NCI-H446 (cell line): ENCODE measurements at regions not wholly inside any gene's neighbourhood (a gene's known extent, or its start where the extent isn't known, plus 50 kb on each side); places are given as distances from the start of the nearest gene placed in this dataset.

ENCODE experiments used
- DNase-seq, 2 experiments: peaks; one replicate each; lab custom pipeline; 2025; lab: John Stamatoyannopoulos, UW

DNA sequence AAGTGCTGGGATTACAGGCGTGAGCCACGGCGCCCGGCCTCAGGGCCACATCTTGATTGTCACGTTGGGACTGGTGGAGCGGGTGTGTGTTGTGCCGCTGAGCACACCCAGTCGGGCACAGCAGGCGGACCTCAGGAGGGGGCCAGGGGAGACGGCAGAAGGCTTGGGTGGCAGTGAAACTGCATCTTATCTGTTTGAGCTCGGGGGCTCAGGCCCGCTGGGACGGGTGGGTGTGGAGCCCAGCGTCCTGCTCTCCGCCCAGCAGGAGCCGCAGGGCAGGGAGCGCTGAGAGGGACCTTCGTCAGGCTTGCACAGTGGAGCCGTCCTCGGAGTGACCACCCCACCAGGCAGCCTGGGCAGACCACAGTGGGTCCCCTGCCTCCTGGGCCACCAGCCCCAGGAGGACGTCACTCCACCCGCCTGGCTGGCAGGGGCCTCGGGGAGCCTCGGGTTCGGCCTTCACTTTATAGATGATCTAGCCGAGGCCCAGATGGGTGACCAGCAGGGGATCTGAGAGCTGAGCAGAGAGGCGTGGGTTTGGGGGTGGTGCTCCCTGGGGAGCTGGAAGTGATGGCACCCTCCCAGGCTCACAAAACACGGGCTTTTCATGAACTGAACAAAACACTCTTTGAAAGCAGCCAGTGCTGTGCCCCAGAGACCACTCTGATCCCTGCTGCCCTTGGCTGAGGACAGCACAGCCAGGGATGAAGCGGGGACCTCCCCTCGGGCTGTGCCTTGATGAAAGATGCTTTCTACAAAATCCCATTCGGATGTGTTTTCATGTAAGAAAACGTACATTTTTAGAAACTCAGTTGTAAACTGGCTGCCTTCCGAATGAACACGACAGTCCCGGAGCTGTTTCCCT, 181.1 kb downstream of the SEC14L1 start:
- DNase-seq = no peak

DNA sequence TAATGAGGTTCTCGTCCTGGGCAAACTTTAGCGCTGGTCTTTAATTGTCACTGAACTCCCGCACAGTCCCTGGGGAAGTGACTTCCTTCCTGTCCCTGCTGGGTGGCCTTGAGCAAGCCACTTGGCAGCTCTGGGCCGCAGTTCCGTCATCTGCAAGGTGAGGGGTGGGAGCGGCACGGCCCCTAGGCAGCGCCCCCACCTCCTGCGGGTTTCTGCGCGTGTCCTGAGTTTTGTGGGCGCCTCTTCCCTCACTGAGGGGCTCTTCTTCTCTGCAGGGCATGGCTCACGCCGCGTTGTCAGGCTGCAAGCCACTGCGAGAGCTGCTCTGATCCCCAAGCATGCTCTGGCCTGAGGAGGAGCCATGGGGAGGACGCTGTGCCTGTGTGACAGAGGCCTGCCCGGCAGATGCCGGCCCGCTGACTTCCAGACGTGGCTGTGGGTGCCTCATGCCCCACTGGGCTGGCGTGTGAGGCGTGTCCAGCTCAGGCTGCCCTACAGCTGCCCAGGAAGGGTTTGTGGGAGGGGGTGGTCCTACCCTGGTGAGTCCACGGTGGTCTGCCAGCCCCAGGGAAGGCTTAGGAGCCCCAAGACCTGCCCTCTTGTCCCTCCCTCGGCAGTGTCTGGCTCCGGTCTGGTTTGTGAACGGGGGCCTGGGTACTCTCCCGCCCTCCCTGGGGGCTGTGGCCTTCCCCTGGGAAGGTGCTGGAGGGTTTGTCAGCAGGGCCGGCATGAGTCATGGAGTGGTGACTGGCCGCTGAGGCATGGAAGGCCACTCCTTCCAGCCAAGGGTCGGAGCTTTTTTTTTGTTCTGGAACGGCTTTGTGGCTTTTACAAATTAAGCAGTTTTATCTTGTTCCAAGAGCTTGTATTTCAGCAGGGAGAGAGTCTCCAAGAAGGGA, 182.0 kb downstream of the SEC14L1 start:
- DNase-seq = no peak

DNA sequence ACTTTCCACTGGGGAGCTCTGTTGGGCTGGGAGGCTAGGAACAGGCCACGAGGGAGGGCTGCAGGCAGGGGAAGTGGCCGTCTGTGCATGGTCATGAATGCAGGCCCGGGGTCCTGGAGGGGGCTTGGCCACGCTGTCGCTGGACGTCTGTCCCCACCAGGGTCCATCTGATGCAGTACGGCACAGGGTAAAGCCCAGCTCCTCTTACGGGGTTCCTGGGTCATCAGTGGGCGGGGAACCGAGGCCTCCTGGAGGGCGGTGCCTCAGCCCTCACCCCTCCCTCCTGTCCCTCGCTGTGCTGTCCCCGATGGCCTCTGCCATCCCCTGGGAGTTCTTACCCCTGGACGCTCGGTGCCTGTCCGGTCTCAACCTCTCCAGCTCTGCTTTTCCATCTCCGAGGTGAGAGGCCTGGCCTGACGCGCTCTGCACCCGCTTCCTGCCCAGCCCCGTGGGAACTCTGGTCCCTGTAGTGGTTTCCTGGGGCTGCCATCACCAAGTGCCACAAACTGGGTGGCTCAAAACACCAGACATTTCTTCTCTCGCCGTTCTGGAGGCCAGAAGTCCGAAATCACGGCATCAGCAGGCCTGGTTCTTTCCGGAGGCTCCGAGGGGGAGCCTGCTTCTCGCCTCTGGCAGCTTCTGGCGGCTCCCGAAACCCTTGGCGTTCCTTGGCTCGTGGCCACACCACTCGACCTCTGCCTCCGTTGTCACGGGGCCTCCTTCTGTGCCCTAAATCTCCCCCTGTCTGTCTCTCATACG, 182.8 kb downstream of the SEC14L1 start:
- DNase-seq = no peak

DNA sequence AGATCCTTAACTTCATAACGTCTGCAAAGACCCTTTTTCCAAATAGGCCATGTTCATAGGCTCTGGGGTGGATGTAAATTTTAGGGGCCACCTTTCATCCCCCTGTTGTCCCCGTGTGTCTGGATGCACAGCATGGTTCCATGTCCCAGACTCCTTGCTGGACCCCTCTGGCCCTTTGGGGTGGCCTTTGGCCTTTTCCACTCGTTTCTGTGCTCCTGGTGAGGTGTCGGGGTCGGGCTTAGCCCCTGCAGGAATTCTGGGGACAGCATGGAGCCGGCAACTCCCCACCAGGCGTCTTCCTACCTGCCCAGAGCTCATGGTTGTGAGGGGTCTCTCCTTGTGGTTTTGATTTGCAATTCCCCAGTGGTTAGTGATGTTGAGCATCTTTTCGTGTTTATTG, 183.5 kb downstream of the SEC14L1 start:
- no peak for DNase-seq

DNA sequence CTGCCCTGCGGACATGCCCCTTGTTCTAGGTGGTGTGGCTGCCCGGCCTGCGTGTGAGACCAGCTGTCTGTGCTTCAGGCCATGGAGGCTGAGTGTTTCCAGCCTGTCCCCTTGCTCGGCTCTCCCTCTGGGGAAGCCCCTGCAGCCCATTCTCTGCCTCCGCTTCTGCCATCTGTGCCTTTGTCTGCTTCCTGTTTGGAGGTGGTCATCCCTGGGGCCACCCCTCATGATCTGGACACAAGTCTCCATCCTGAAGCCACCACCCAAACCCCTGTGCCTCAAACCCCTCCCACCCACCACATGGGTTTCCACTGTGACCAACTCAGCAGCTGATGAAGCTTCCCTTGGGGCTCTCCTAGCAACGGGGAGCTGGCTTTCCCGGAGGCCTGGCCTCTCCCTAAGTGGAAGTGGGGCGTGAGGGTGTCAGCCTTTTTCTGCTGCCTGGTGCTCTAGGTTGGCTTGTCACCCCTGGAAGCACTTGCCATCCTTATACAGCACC, 184.9 kb downstream of the SEC14L1 start:
- DNase-seq = no peak

DNA sequence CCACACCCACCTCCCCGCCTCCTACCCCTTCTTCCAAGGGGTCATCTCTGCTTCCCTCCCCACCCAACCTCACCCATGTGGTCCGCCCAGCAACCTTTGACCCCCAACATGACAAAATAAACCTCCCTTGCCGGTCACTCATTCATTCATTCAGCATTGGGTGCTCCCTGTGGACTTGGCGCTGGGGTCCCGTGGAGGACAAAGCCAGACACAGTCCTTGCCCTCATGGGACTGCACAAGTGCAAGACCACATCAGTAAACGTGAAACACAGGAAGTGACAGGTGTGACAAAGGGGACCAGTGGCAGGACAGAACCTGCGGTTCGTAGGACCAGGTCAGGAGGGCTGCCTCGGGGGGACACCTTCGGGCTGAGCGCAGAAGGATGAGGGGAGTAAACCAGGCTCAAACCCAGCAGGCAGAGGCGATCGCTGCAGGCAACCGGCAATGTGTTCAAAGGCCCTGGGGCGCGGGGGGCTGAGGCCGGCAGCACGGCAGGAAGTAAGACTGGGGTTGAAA, 185.4 kb downstream of the SEC14L1 start:
- DNase-seq = no peak

DNA sequence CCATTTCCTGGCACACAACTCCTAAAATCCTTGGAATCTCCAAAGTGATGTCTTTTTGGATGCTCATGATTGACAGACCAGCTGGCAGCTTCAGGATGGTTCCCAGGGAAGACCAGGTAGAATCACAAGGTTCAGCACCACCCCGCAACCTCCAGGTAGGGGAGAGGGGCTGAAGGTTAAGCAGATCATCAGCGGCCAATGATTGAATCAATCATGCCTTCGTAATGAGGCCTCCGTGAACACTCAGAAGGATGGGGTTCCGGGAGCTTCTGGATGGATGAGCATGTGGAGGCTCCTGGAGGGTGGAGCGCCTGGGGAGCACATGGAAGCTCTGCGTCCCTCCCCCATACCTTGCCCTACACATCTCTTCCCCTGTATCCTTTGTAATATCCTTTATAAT, 185.9 kb downstream of the SEC14L1 start:
- DNase-seq = no peak

DNA sequence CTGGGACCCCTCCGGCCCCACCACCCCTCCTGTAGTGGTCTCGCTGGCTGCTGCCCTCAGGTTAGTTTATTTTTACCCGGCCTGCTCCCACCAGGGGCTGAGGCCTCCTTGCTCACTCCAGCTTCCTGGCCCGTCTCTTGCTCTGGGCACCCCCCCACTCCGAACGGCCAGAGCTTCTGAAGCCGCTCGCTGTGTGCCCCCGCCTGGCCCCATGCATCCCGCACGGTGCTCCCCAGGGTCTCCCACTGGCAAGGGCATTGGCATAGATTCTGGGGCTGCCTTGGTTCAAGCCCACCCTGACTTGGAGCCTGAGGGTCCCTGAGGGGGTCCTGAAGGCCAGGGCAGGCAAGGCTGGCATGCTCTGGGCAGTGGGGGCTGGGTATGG, 186.4 kb downstream of the SEC14L1 start:
- DNase-seq = no peak

DNA sequence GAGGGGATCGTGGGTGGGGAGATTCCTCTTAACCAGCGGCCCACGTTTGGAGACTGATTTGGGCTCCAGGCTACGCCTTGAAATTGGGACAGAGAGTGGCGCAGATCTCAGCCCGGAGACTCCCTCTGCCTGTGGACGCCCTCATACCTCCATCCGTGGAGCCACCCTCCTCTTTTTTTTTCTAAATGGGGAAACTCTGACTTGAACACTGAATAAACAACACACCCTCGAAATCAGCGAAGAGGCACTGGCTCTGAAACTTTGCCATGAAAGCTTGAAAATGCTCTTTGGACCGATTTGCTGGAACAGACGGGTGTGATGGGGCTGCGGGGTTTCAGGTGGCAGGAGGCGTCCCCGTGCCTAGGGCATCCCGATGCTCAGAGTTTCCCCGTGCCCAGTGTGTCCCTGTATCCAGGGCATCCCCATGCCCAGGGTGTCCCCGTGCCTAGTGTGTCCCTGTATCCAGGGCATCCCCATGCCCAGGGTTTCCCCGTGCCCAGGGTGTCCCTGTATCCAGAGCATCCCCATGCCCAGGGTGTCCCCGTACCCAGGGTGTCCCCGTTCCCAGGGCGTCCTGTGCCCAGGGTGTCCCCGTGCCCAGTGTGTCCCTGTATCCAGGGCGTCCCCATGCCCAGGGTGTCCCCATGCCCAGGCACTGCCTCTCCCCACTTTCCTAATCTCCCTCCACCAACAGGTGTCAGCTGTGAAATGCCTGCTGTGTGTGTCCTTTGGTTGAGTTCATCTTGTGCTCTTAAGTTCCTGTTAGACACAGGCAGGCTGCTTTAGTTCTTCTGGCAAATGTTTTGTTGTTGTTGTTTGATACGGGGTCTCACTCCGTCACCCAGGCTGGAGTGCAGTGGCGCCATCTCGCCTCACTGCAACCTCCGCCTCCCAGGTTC, 187.0 kb downstream of the SEC14L1 start:
- DNase-seq = no peak

DNA sequence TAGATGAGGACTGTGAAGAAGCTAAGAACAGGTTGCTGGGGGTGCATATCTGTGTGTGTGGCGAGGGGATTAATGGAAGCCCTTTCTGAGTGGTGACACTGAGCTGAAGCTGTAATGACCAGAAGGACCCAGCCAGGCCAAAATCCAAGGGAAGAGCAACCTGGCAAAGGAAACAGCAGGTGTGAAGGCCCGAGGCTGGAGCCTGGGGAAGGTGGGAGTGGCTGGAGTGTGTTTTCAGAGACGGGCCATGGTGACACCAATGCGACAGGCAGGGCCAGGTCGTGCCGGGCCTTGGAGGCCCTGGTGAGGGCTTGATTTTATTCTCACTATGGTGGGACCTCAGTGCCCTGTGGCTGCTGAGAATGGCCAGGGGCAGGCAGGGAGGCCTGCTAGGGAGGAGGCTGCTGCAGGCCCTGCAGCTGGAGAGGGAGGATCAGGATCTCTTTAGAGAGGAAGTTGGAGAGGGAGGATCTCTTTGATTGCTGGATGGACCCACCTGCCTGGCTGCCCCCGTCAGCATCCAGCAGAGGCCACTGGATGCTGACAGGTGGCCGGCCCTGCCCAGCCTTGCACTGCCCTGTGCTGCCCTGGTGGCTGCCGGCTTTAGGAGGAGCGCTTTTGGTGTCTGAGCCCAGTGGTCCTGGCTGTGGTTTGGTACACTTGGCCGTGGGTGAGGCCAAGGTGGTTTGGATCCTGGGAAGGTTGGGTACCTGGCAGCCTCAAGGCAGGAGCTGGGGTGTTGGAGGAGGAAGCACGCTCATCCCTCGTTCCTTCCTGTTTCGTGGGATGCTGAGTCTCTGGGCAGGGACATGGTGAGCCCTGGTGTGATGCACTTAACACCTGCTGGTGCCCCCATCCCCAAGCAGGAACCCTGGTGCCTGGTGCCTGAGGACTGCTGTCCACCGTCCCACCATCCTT, 188.3 kb downstream of the SEC14L1 start:
- DNase-seq = no peak

DNA sequence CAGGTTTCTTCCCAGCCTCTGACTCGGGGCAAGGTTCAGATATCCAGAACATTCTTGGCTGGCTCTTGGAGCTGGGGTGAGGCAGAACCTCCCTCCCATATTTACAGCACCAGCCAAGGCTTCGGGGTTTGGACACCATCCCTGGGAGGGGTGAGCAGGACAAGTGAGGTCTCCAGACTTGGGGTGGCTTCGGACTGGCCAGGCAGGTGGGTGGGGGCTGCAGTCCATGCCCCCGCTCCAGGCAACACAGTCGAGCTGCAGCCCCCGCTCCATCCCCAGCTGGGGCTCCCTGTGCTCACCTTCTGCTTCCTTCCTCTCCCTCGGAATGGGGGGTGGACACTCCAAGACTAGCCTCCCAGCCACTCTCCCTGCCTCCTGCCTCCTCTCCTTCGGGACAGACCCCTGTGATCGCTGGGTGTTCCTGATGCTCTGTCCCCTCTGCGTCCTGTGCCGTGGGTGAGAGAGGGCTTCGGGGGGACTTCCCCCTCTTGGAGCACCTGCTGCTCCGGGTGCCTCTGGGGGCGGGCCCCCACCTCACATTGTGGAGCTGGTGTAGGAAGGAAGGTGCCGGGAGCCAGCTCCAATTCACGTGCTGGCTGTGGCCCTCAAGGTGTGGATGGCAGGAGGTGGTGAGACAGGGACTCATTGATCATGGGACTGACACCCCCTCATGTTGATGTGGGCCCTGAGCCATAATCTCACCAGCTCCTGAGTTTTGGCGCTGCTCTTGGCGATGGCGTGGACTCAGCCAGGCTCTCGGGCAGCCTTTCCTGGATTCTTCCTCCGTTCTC, 189.2 kb downstream of the SEC14L1 start:
- no peak for DNase-seq

DNA sequence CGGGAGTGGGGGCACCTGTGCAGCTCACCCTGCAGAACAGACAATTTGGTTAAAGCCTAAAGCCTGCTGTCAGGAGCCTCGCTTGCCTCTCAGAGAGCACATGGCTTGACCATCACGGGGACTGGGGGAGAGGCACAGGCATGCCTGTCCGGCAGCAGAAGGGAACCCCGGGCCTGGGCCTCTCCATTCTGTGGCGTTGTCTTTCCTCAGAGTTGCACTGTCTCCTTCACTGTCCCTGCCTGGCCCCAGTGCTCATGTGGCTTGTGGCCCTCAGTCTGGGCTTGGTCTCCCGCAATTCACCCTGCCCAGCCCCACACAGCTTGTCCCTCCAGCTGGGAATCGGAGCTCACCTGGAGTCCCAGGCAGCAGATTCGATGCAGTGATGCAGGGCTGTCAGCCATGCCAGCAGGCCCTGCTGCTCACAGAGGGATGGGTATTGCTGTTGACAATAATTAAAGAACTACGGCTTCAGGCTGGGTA, 189.9 kb downstream of the SEC14L1 start:
- no peak for DNase-seq

DNA sequence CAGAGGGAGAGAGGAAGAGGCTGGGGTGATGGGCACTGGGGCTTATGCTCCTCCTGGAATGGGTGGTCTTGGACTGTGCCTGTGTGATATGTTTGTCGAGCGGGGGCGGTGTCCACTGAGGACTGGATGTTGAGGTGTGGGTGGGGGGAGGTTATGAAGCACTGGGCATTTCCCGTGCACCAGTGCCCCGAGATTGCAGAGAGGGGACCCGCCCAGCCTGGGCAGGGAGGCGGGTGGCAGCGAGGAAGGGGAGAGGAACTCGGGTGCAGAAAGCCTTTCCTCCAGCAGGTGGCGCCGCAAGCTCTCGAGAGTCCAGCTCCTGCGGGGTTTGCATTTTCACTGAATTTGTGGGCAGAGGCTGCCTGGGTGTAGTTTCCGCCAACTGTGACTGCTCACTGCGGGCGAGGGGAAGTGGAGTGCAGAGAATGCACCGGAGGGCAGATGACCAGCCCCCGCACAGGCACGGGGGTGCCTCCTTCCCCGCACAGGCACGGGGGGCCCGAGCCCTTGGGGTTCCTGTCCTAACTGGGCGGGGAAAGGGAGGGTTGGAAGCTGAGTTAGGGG, 190.6 kb downstream of the SEC14L1 start:
- DNase-seq = peak; percentile 64 to 95

DNA sequence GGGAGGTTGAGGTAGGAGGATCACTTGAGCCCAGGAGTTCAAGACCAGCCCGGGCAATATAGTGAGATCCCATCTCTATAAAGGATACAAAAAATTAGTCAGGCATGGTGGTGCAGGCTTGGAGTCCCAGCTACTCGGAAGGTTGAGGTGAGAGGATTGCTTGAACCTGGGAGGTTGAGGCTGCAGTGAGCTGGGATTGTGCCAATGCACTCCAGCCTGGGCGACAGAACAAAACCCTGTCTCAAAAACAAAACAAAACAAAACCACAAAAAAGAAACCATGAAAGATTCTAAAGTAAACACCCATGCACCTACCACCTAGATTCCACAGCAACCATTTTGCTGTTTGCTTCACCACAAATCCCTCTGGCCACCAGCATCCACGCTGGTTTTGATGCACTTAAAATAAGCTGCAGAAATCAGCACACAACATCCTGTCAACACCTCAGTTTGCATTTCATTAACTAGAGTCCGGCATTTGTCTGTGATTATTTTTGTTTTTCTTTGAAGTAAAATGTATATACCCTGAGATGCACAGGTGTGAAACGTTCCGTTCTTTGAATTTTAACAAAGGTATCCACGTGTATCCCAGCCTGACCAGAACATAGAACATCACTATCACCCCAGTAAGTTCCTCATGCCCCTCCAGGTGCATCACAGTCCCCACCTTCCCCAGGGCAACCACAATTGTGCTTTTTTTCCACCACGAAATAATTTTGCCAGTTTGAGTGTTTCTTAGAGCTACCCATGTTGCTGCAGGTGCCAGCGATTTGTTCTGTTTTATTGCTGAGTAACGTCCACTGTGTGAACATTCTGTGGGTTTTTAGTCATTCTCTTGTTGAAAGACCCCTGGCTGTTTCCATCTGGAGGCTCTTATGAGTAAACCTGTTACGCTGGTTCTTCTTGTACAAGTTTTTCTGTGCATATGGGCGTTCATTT, 191.5 kb downstream of the SEC14L1 start:
- no peak for DNase-seq

DNA sequence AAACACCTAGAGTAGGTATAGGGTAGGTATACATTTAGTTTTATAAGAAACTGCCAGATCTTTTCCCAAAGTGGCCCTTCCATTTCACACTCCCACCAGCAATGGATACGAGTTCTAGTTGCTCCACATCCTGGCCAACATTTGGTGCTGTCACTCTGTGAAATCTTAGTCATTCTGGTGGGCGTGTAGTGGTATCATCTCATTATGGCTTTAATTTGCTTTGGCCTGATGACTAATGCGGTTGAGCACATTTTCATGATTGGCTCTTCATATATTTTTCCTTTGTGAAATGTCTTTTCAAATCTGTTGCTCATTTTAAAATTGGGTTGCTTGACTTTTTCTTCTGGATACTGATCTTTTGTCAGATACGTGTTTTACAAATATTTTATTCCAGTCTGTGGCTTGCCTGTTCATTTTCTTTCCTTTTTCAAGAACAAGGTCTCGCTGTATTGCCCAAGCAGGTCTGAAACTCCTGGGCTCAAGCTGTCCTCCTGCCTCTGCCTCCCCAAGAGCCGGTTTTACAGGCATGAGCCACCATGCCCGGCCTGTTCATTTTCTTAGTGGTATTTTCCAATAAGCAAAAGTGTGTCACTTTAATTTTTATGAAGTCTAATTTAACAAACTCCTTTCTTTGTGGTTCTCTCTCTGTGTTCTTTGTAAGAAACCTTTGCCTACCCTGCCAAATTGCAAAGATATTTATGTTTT, 192.4 kb downstream of the SEC14L1 start:
- DNase-seq = peak in 1 of 2 experiments; percentile 21

DNA sequence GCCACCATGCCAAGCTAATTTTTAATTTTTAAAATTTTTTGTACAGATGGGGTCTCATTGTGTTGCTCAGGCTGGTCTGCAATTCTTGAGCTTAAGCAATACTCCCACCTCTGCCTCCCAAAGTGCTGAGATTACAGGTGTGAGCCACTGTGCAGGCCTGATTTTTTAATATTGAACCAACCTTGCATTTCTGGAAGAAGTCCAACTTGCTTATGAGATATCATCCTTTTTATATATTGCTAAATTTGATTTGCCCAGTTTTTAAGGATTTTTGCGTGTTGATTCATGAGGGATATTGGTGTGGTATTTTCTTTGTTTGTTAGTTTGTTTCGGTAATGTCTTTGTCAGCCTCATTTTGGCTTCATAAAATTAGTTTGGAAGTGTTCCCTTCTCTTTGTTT, 196.4 kb downstream of the SEC14L1 start:
- no peak for DNase-seq

DNA sequence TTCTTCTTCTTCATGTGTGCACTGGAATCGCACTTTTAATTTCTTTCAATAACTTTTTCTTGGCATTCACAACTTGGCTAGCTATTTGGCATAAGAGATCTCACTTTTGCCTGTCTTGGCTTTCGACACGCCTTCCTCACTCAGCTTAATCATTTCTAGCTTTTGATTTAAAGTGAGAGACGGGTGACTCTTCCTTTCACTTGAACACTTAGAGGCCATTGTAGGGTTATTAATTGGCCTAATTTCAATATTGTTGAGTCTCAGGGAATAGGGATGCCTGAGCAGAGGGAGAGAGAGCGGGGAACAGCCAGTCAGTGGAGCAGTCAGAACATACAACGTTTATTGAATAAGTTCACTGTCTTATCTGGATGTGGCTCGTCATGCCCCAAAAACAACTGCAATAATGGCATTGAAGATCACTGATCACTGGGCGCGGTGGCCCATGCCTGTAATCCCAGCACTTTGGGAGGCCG, 200.3 kb downstream of the SEC14L1 start:
- no peak for DNase-seq
